ENCODE measurements at regions not wholly inside any gene's neighbourhood (a gene's known extent, or its start where the extent isn't known, plus 50 kb on each side); places are given as distances from the start of the nearest gene placed in this dataset.

- TF ChIP-seq CTCF (IDR thresholded peaks at IDR 0.05; ENCODE audit: extremely low read depth, missing control alignments), result no peak
- DNase-seq (ENCODE audit: low spot score), result no peak
Observed at GRCh38 chr6:71205336-71205956, 83.2 kb upstream of the OGFRL1 start.

DNA sequence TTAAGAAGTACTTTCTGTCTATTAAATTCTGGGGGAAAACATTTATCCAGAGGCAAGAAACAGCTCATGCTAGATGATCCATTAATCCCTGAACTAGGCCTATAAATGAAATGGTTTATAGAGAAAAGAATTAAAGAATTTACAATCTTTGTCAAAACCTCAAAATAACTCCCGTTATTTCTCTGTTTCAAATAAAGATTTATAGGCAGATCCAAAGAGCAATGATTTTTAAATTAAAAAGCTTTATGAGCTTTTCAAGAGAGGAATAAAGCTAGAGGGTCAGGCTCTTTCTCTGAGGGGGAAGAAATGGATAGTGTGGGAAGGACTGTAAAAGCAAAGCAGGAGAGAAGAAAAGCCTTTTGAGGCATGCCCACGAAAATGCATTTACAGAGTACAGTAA lies 82.5 kb upstream of the OGFRL1 start:
- no peak for TF ChIP-seq CTCF (IDR thresholded peaks at IDR 0.05; ENCODE audit: extremely low read depth, missing control alignments)

GRCh38 chr6:71209206-71209605 lies 79.4 kb upstream of the OGFRL1 start:
- no peak for DNase-seq (ENCODE audit: low spot score)
- TF ChIP-seq CTCF (IDR thresholded peaks at IDR 0.05; ENCODE audit: extremely low read depth, missing control alignments), result no peak

More for the DNA sequence above, 82.5 kb upstream of the OGFRL1 start:
- DNase-seq (ENCODE audit: low spot score), result no peak

DNA sequence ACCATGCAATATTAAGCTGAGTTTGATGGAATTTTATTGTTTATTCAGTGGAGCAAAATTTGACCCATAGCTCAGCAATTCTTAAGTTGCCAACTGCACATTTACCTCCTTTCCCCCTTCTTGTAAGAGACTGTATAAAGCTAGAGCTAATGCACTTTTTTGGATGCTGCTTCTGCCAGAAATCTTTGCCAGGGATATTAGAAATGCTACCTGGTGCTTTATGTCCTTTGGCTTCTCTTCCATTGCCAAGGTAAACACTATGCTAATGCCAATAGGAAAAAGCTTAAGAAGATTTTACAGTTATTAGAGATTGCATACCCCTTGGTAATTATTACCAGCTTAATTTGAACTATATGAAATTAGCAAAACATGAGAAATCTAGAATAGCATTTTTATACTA lies 79.0 kb upstream of the OGFRL1 start:
- TF ChIP-seq CTCF (IDR thresholded peaks at IDR 0.05; ENCODE audit: extremely low read depth, missing control alignments), result no peak
- DNase-seq (ENCODE audit: low spot score), result no peak

GRCh38 chr6:71211799-71212198 lies 76.8 kb upstream of the OGFRL1 start:
- no peak for TF ChIP-seq CTCF (IDR thresholded peaks at IDR 0.05; ENCODE audit: extremely low read depth, missing control alignments)
- DNase-seq (ENCODE audit: low spot score), result no peak

DNA sequence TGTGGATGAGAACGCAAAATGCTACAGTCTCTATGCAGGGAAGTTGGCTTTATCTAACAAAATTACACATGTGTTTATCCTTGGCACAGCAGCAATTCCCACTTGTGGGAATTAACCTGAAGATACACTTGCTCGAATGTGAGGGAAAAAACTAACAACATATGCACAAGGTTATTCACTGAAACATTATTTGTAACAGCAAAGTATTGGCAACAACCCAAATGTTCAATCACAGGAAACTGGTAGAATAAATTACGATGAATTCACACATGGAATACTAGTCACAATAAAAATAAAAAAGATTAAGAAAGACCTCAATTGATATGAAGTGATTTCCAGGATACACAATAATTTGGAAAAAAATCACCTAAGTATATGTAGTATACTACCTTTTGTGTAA lies 68.1 kb upstream of the OGFRL1 start:
- no peak for DNase-seq (ENCODE audit: low spot score)
- TF ChIP-seq CTCF (IDR thresholded peaks at IDR 0.05; ENCODE audit: extremely low read depth, missing control alignments), result no peak

DNA sequence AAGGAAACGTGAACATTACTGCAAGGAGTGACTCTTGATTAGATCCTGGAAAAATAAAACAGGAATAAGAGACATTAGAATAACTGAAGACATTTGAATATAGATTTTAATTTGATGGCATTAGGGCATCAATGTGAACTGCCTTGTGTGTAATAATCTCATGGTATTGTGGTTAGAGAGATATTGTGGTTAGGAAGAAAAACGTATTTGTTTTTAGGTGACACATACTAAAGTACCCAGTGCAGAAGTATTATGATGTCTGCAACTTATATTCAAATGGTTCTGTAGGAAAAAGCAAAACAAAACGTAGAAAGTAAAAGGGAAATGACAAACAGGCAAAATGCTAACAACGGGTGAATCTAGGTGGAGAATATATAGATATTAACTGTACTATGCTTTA lies 65.9 kb upstream of the OGFRL1 start:
- no peak for TF ChIP-seq CTCF (IDR thresholded peaks at IDR 0.05; ENCODE audit: extremely low read depth, missing control alignments)
- no peak for DNase-seq (ENCODE audit: low spot score)
